Osteocyte (in vitro differentiated cells): ENCODE measurements at regions not wholly inside any gene's neighbourhood (a gene's known extent, or its start where the extent isn't known, plus 50 kb on each side); places are given as distances from the start of the nearest gene placed in this dataset.

ENCODE experiments used
- DNase-seq: peaks from one replicate; pipeline ENCODE4 v3.0.0; 2021; ENCODE audit warnings: mixed read lengths; ENCODE audit not compliant: unreplicated experiment; ENCODE audit errors: extremely low spot score
- H3K27ac Mint-ChIP-seq: one replicate; pipeline ENCODE4 v1.8.0; 2021; ENCODE audit warnings: mild to moderate bottlenecking, mixed read lengths; ENCODE audit not compliant: unreplicated experiment
- H3K27me3 Mint-ChIP-seq: one replicate; pipeline ENCODE4 v1.8.0; 2021; ENCODE audit warnings: mixed read lengths; ENCODE audit not compliant: unreplicated experiment
- H3K36me3 Mint-ChIP-seq: one replicate; pipeline ENCODE4 v1.8.0; 2021; ENCODE audit warnings: mixed read lengths; ENCODE audit not compliant: unreplicated experiment
- H3K4me1 Mint-ChIP-seq: one replicate; pipeline ENCODE4 v1.8.0; 2021; ENCODE audit warnings: mixed read lengths; ENCODE audit not compliant: unreplicated experiment
- H3K4me3 Mint-ChIP-seq: one replicate; pipeline ENCODE4 v1.8.0; 2021; ENCODE audit warnings: mild to moderate bottlenecking, moderate library complexity, mixed read lengths; ENCODE audit not compliant: unreplicated experiment
- H3K9me3 Mint-ChIP-seq: one replicate; pipeline ENCODE4 v1.8.0; 2021; ENCODE audit warnings: mixed read lengths; ENCODE audit not compliant: unreplicated experiment
- CTCF ChIP-seq: fragments of 200-600 bp; sonication (generic); IDR thresholded peaks from 2 replicates; pipeline ENCODE4 v1.5.0; 2021; ENCODE audit warnings: antibody characterized with exemption, mild to moderate bottlenecking, moderate library complexity

- Mint-ChIP-seq H3K36me3 (no peaks in the 10 kb centered on the region), H3K4me1 (peaks cover 21% of the 10 kb centered on the region), H3K9me3 (no peaks in the 10 kb centered on the region), H3K27ac (no peak overlapping the region), H3K27me3 (no peaks in the 10 kb centered on the region), H3K4me3 (no peak overlapping the region)
- no peak for TF ChIP-seq CTCF
- DNase-seq: no peak
Observed at GRCh38 chr11:19661827-19662226, 50.8 kb upstream of the NAV2 start.

GRCh38 chr11:19660076-19660475 lies 52.6 kb upstream of the NAV2 start:
- H3K9me3 Mint-ChIP-seq: no peaks in the 10 kb centered on the region
- peaks cover 12% of the 10 kb centered on the region for H3K4me1 Mint-ChIP-seq
- H3K27me3 Mint-ChIP-seq: no peaks in the 10 kb centered on the region
- no peak overlapping the region for H3K4me3 Mint-ChIP-seq
- H3K36me3 Mint-ChIP-seq: no peaks in the 10 kb centered on the region
- no peak overlapping the region for H3K27ac Mint-ChIP-seq
- TF ChIP-seq CTCF: no peak
- DNase-seq: no peak

- H3K27ac Mint-ChIP-seq: no peak overlapping the region
- H3K36me3 Mint-ChIP-seq: no peaks in the 10 kb centered on the region
- no peak overlapping the region for H3K4me3 Mint-ChIP-seq
- H3K9me3 Mint-ChIP-seq: no peaks in the 10 kb centered on the region
- H3K27me3 Mint-ChIP-seq: no peaks in the 10 kb centered on the region
- peaks cover 7% of the 10 kb centered on the region for H3K4me1 Mint-ChIP-seq
- no peak for TF ChIP-seq CTCF
- DNase-seq: no peak
Observed at GRCh38 chr11:19659529-19659928, 53.1 kb upstream of the NAV2 start.

- no peak for DNase-seq
- H3K27ac Mint-ChIP-seq: no peak overlapping the region
Observed at GRCh38 chr11:19658344-19658743, 54.3 kb upstream of the NAV2 start.

GRCh38 chr11:19656140-19656541 lies 56.5 kb upstream of the NAV2 start:
- H3K27ac Mint-ChIP-seq: no peak overlapping the region
- peaks cover 7% of the 10 kb centered on the region for H3K4me1 Mint-ChIP-seq
- H3K36me3 Mint-ChIP-seq: no peaks in the 10 kb centered on the region
- no peaks in the 10 kb centered on the region for H3K27me3 Mint-ChIP-seq
- H3K9me3 Mint-ChIP-seq: no peaks in the 10 kb centered on the region
- no peak overlapping the region for H3K4me3 Mint-ChIP-seq
- DNase-seq: no peak
- no peak for TF ChIP-seq CTCF

More at GRCh38 chr11:19658344-19658743, 54.3 kb upstream of the NAV2 start:
- Mint-ChIP-seq H3K4me1 (peaks cover 7% of the 10 kb centered on the region), H3K36me3 (no peaks in the 10 kb centered on the region), H3K27me3 (no peaks in the 10 kb centered on the region), H3K9me3 (no peaks in the 10 kb centered on the region), H3K4me3 (no peak overlapping the region)
- peak; percentile 29 for TF ChIP-seq CTCF
